Ovary (tissue), 1 donor: ENCODE measurements at regions not wholly inside any gene's neighbourhood (a gene's known extent, or its start where the extent isn't known, plus 50 kb on each side); places are given as distances from the start of the nearest gene placed in this dataset.

ENCODE experiments used
- EP300 ChIP-seq: sonication (generic); formaldehyde crosslinking; IDR thresholded peaks from one replicate; pipeline ENCODE4 v1.6.1; 2017; ENCODE audit warnings: antibody characterized with exemption
- POLR2A ChIP-seq: fragments of 450-650 bp; IDR thresholded peaks from one replicate; pipeline ENCODE4 v1.6.1; 2017; ENCODE audit warnings: antibody characterized with exemption, mild to moderate bottlenecking, moderate library complexity

DNA sequence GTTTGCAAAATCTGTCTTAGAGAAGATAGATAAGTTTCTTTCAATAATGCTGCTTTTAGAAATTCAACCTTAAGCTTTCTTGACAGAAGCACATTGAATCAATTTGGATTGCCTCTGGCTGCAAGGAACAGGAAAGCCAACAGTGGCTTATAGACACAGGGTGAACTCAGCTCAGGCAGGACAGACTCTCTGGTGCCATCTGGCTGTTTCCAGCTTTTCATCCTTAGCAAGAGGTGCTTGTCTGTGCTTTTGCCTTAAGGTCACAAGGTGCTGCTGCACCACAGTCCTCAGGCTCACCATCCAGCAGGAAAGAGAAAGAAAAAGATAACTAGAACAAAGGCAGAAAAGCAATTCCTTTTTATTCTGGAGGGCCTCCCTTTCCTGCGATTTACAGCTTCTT is 93.7 kb upstream of the ETS2 start:
- TF ChIP-seq POLR2A, result no peak
- TF ChIP-seq EP300, result no peak
